ENCODE measurements at regions not wholly inside any gene's neighbourhood (a gene's known extent, or its start where the extent isn't known, plus 50 kb on each side); places are given as distances from the start of the nearest gene placed in this dataset.

- no peaks in the 10 kb centered on the region for H3K36me3 Mint-ChIP-seq
- no peak overlapping the region for H3K27ac Mint-ChIP-seq
- H3K4me1 Mint-ChIP-seq (ENCODE audit: low read depth), result no peaks in the 10 kb centered on the region
- peaks cover 1% of the 10 kb centered on the region for H3K27me3 Mint-ChIP-seq
- no peak overlapping the region for H3K4me3 Mint-ChIP-seq
- H3K9me3 Mint-ChIP-seq, result peaks cover 17% of the 10 kb centered on the region
- no peak for DNase-seq
- CTCF ChIA-PET, result interaction anchor here (0.6 kb wide), 1 partner anchor 58 kb away, joined by 4 read pairs; no protein-coding TSS in a partner anchor
- POLR2A ChIA-PET, result no interaction called here
- intact Hi-C loops (cut with micrococcal nuclease), result no loop called here
These were observed 95.4 kb upstream of the STC2 start for GRCh38 chr5:173423452-173424117.

GRCh38 chr5:173420108-173420507, 91.9 kb upstream of the STC2 start:
- intact Hi-C loops (cut with micrococcal nuclease), result no loop called here
- Mint-ChIP-seq H3K27me3 (peaks cover 1% of the 10 kb centered on the region), H3K4me1 (ENCODE audit: low read depth) (no peaks in the 10 kb centered on the region), H3K36me3 (no peaks in the 10 kb centered on the region), H3K27ac (no peak overlapping the region), H3K9me3 (peaks cover 26% of the 10 kb centered on the region), H3K4me3 (no peak overlapping the region)
- ChIA-PET CTCF (no interaction called here), POLR2A (no interaction called here)
- DNase-seq, result no peak

GRCh38 chr5:173413471-173413982, 85.3 kb upstream of the STC2 start:
- H3K27ac Mint-ChIP-seq, result no peak overlapping the region
- intact Hi-C loops (cut with micrococcal nuclease), result no loop called here
- H3K4me3 Mint-ChIP-seq, result no peak overlapping the region
- no peaks in the 10 kb centered on the region for H3K36me3 Mint-ChIP-seq
- no peaks in the 10 kb centered on the region for H3K4me1 Mint-ChIP-seq (ENCODE audit: low read depth)
- H3K9me3 Mint-ChIP-seq, result peaks cover 9% of the 10 kb centered on the region
- DNase-seq, result no peak
- H3K27me3 Mint-ChIP-seq, result peaks cover 4% of the 10 kb centered on the region
- POLR2A ChIA-PET, result no interaction called here
- CTCF ChIA-PET, result no interaction called here

- Mint-ChIP-seq H3K9me3 (peaks cover 9% of the 10 kb centered on the region), H3K36me3 (no peaks in the 10 kb centered on the region), H3K27ac (no peak overlapping the region), H3K4me3 (no peak overlapping the region), H3K27me3 (peaks cover 4% of the 10 kb centered on the region), H3K4me1 (ENCODE audit: low read depth) (no peaks in the 10 kb centered on the region)
- CTCF ChIA-PET, result no interaction called here
- no peak for DNase-seq
- intact Hi-C loops (cut with micrococcal nuclease), result no loop called here
- POLR2A ChIA-PET, result no interaction called here
These were observed 84.4 kb upstream of the STC2 start for GRCh38 chr5:173412566-173412965.

GRCh38 chr5:173411791-173412555, 83.8 kb upstream of the STC2 start:
- intact Hi-C loops (cut with micrococcal nuclease), result no loop called here
- CTCF ChIA-PET, result no interaction called here
- H3K9me3 Mint-ChIP-seq, result peaks cover 4% of the 10 kb centered on the region
- H3K4me1 Mint-ChIP-seq (ENCODE audit: low read depth), result no peaks in the 10 kb centered on the region
- no peak for DNase-seq
- H3K36me3 Mint-ChIP-seq, result no peaks in the 10 kb centered on the region
- peaks cover 4% of the 10 kb centered on the region for H3K27me3 Mint-ChIP-seq
- POLR2A ChIA-PET, result no interaction called here
- H3K4me3 Mint-ChIP-seq, result no peak overlapping the region
- no peak overlapping the region for H3K27ac Mint-ChIP-seq

GRCh38 chr5:173410459-173411233, 82.4 kb upstream of the STC2 start:
- ChIA-PET CTCF (no interaction called here), POLR2A (no interaction called here)
- Mint-ChIP-seq H3K4me1 (ENCODE audit: low read depth) (no peaks in the 10 kb centered on the region), H3K9me3 (peaks cover under 1% of the 10 kb centered on the region), H3K4me3 (no peak overlapping the region), H3K27ac (no peak overlapping the region), H3K27me3 (peaks cover 4% of the 10 kb centered on the region), H3K36me3 (no peaks in the 10 kb centered on the region)
- intact Hi-C loops (cut with micrococcal nuclease), result no loop called here
- DNase-seq, result no peak

- H3K4me3 Mint-ChIP-seq, result no peak overlapping the region
- H3K27ac Mint-ChIP-seq, result no peak overlapping the region
- no peaks in the 10 kb centered on the region for H3K9me3 Mint-ChIP-seq
- peaks cover 4% of the 10 kb centered on the region for H3K27me3 Mint-ChIP-seq
- DNase-seq, result no peak
- POLR2A ChIA-PET, result no interaction called here
- H3K4me1 Mint-ChIP-seq (ENCODE audit: low read depth), result no peaks in the 10 kb centered on the region
- H3K36me3 Mint-ChIP-seq, result no peaks in the 10 kb centered on the region
- CTCF ChIA-PET, result no interaction called here
- intact Hi-C loops (cut with micrococcal nuclease), result no loop called here
These were observed 80.7 kb upstream of the STC2 start for GRCh38 chr5:173408946-173409345.

GRCh38 chr5:173399851-173400250, 71.6 kb upstream of the STC2 start:
- intact Hi-C loops (cut with micrococcal nuclease), result no loop called here
- peaks cover 4% of the 10 kb centered on the region for H3K27me3 Mint-ChIP-seq
- POLR2A ChIA-PET, result no interaction called here
- H3K36me3 Mint-ChIP-seq, result no peaks in the 10 kb centered on the region
- H3K4me1 Mint-ChIP-seq (ENCODE audit: low read depth), result no peaks in the 10 kb centered on the region
- CTCF ChIA-PET, result no interaction called here
- no peak overlapping the region for H3K4me3 Mint-ChIP-seq
- peaks cover 4% of the 10 kb centered on the region for H3K9me3 Mint-ChIP-seq
- H3K27ac Mint-ChIP-seq, result no peak overlapping the region
- DNase-seq, result no peak

- intact Hi-C loops (cut with micrococcal nuclease), result no loop called here
- DNase-seq, result no peak
- Mint-ChIP-seq H3K4me1 (ENCODE audit: low read depth) (no peaks in the 10 kb centered on the region), H3K27me3 (peaks cover 7% of the 10 kb centered on the region), H3K36me3 (no peaks in the 10 kb centered on the region), H3K4me3 (no peak overlapping the region), H3K27ac (no peak overlapping the region), H3K9me3 (peaks cover 7% of the 10 kb centered on the region)
- ChIA-PET POLR2A (no interaction called here), CTCF (no interaction called here)
These were observed 69.3 kb upstream of the STC2 start for GRCh38 chr5:173397516-173397915.

GRCh38 chr5:173396311-173396993, 68.2 kb upstream of the STC2 start:
- ChIA-PET POLR2A (no interaction called here), CTCF (no interaction called here)
- H3K27me3 Mint-ChIP-seq, result peaks cover 7% of the 10 kb centered on the region
- intact Hi-C loops (cut with micrococcal nuclease), result no loop called here
- H3K4me1 Mint-ChIP-seq (ENCODE audit: low read depth), result no peaks in the 10 kb centered on the region
- no peak for DNase-seq
- H3K27ac Mint-ChIP-seq, result no peak overlapping the region
- H3K4me3 Mint-ChIP-seq, result no peak overlapping the region
- no peaks in the 10 kb centered on the region for H3K36me3 Mint-ChIP-seq
- H3K9me3 Mint-ChIP-seq, result peaks cover 9% of the 10 kb centered on the region

- H3K4me1 Mint-ChIP-seq (ENCODE audit: low read depth), result no peaks in the 10 kb centered on the region
- H3K36me3 Mint-ChIP-seq, result no peaks in the 10 kb centered on the region
- DNase-seq, result no peak
- H3K9me3 Mint-ChIP-seq, result peaks cover 9% of the 10 kb centered on the region
- H3K4me3 Mint-ChIP-seq, result no peak overlapping the region
- POLR2A ChIA-PET, result no interaction called here
- CTCF ChIA-PET, result no interaction called here
- peaks cover 7% of the 10 kb centered on the region for H3K27me3 Mint-ChIP-seq
- H3K27ac Mint-ChIP-seq, result no peak overlapping the region
- intact Hi-C loops (cut with micrococcal nuclease), result no loop called here
These were observed 67.7 kb upstream of the STC2 start for GRCh38 chr5:173395933-173396308.

GRCh38 chr5:173395257-173395932, 67.2 kb upstream of the STC2 start:
- H3K27me3 Mint-ChIP-seq, result peaks cover 7% of the 10 kb centered on the region
- ChIA-PET POLR2A (no interaction called here), CTCF (no interaction called here)
- no peaks in the 10 kb centered on the region for H3K36me3 Mint-ChIP-seq
- no peak overlapping the region for H3K4me3 Mint-ChIP-seq
- DNase-seq, result no peak
- no peak overlapping the region for H3K27ac Mint-ChIP-seq
- intact Hi-C loops (cut with micrococcal nuclease), result no loop called here
- peaks cover 9% of the 10 kb centered on the region for H3K9me3 Mint-ChIP-seq
- no peaks in the 10 kb centered on the region for H3K4me1 Mint-ChIP-seq (ENCODE audit: low read depth)

All from activated CD4-positive, alpha-beta memory T cell treated with anti-CD3 and anti-CD28 coated beads for 36 hours (primary cell).